Ishikawa (cell line): ENCODE measurements at regions not wholly inside any gene's neighbourhood (a gene's known extent, or its start where the extent isn't known, plus 50 kb on each side); places are given as distances from the start of the nearest gene placed in this dataset.

Experiments
- CREB1 ChIP-seq: IDR thresholded peaks from 2 replicates; pipeline ENCODE4 v1.6.1; 2012; ENCODE audit warnings: low read depth
- EGR1 ChIP-seq: IDR thresholded peaks from 2 replicates; pipeline ENCODE4 v1.6.1; 2012
- FOXM1 ChIP-seq: IDR thresholded peaks from 2 replicates; pipeline ENCODE4 v1.6.1; 2012; ENCODE audit warnings: low read depth, borderline replicate concordance
- RAD21 ChIP-seq: IDR thresholded peaks from 2 replicates; pipeline ENCODE4 v1.6.1; 2012; ENCODE audit warnings: low read depth
- TAF1 ChIP-seq: IDR thresholded peaks from 2 replicates; pipeline ENCODE4 v1.6.1; 2012; ENCODE audit warnings: low read depth, mild to moderate bottlenecking
- YY1 ChIP-seq: IDR thresholded peaks from 2 replicates; pipeline ENCODE4 v1.6.1; 2012; ENCODE audit warnings: low read depth
- TF ChIP-seq, protein P1 (sequence below): IDR thresholded peaks from 2 replicates; pipeline ENCODE4 v1.6.1; 2012; ENCODE audit warnings: low read depth, mild to moderate bottlenecking

DNA sequence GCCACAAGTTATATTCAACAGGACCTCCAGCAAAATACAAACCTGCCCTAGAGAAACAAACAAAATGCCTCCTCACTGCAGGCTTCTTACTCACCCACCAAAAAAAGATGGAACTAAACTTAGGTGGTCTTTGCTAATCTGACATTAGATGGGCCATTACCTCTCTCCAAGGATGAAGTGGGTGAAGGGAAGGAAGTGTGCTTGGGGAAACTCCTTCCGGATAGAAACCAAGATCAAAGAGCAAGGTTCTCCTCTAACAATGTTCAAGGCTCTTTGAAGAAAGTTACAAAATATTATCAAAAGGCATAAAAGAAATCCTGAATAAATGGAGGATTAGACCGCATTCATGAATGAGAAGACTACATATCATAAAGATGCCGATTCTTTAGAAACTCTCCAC lies 187.5 kb downstream of the ADSS2 start:
- no peak for TF ChIP-seq TAF1
- TF ChIP-seq, protein P1, sequence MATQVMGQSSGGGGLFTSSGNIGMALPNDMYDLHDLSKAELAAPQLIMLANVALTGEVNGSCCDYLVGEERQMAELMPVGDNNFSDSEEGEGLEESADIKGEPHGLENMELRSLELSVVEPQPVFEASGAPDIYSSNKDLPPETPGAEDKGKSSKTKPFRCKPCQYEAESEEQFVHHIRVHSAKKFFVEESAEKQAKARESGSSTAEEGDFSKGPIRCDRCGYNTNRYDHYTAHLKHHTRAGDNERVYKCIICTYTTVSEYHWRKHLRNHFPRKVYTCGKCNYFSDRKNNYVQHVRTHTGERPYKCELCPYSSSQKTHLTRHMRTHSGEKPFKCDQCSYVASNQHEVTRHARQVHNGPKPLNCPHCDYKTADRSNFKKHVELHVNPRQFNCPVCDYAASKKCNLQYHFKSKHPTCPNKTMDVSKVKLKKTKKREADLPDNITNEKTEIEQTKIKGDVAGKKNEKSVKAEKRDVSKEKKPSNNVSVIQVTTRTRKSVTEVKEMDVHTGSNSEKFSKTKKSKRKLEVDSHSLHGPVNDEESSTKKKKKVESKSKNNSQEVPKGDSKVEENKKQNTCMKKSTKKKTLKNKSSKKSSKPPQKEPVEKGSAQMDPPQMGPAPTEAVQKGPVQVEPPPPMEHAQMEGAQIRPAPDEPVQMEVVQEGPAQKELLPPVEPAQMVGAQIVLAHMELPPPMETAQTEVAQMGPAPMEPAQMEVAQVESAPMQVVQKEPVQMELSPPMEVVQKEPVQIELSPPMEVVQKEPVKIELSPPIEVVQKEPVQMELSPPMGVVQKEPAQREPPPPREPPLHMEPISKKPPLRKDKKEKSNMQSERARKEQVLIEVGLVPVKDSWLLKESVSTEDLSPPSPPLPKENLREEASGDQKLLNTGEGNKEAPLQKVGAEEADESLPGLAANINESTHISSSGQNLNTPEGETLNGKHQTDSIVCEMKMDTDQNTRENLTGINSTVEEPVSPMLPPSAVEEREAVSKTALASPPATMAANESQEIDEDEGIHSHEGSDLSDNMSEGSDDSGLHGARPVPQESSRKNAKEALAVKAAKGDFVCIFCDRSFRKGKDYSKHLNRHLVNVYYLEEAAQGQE, result no peak
- TF ChIP-seq FOXM1, result no peak
- TF ChIP-seq CREB1, result no peak
- TF ChIP-seq RAD21, result no peak
- no peak for TF ChIP-seq EGR1
- no peak for TF ChIP-seq YY1
